COLO829 (cell line): ENCODE measurements at regions not wholly inside any gene's neighbourhood (a gene's known extent, or its start where the extent isn't known, plus 50 kb on each side); places are given as distances from the start of the nearest gene placed in this dataset.
"Not testable (repeated sequence)": the region's sequence is repeated elsewhere in the genome, so short reads cannot be mapped to it uniquely, and the experiment has no call there.

ENCODE experiments used
- DNase-seq: peaks from one replicate; pipeline ENCODE4 v3.0.0; 2012; ENCODE audit warnings: low spot score

DNA sequence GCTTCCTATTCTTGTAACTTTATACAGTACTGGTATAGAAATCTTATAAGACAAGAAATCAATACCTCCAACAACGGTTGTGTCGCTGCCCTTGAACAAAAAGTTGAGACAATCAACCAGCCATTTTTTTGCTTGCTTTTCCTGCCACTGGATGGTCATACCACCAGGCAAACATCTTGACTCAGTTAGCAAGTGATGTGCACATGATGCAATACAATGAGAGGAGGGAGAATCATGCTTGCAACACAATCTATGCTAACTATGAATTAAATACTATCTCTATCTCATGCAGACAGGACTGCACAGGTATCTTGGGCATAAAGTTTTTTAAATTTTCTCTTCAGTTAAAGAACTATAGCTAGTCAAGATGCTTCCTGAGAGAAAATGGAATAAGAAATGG, 877.7 kb upstream of the CITED2 start:
- no peak for DNase-seq

- DNase-seq: no peak
Observed at GRCh38 chr6:140245296-140246040, 871.0 kb upstream of the CITED2 start.

- no peak for DNase-seq
Observed at GRCh38 chr6:140237251-140237650, 862.8 kb upstream of the CITED2 start.

GRCh38 chr6:140236732-140237131, 862.3 kb upstream of the CITED2 start:
- no peak for DNase-seq

GRCh38 chr6:140230282-140230681, 855.8 kb upstream of the CITED2 start:
- no peak for DNase-seq

- DNase-seq: no peak
Observed at GRCh38 chr6:140228491-140228890, 854.0 kb upstream of the CITED2 start.

DNA sequence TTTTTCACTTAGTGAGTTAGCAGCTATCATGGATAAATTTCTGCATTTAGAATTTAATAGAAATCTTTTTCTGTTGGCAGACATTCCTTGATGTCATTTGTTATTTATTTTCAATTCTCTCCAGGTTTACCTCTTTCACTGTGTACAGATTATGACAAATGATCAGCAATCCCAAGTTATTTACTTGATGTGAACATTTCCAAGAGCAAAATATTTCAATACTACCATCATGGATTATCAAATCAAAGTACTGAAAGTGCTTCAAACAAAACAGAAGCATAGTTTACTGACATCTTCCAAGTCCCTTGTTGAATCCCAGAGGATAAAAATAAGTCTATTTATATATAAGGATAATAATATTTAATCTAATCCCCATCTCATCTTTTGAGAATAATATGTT, 852.2 kb upstream of the CITED2 start:
- DNase-seq: no peak

DNA sequence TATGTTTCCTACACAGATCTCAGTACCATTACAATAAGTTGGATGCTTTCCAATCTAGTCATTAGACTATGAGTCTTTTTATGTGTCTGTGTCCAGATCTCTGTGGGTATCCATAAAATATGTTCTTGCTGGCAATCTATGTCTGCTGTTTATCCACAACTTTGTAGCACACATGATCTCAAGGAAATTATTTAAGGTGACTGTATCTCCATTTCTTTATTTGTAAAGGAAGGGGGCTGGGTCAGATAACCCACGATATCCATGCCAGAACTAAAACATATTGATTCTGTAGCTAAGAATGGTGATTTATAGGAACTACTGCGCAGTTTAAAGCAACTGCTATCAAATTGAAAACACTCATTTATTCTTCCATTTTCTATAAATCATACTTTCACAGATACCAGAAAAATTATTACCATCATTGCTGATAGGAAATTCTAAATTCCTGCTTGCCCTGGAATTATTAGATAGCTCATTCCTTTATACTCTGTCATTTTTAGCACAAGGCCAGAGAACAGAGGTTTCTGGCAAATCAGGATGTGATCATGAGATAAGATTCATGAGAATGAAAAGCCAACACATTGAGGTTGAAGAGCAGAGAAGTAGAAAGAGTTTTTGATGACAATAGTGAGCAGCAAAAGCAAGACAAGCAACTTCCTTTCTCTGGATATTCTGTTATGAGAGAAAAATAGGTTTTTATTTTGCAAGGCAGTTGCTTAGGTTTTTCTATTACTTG, 851.4 kb upstream of the CITED2 start:
- DNase-seq: no peak

DNA sequence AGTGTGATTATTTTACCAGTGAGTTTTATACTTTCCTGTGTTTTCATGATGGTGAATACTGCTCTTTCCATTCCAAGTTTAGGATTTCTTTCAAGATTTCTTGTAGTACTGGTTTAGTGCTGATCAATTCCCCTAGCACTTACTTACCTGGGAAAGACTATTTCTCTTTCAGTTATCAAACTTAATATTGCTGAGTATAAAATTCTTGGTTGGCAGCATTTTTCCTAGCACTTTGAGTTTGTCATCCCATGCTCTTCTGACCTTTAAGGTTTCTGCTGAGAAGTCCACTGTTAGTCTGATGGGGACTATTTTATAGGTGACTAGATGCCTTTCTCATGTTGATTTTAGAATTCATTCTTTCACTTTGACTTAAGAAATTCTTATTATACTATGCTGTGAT, 842.8 kb upstream of the CITED2 start:
- DNase-seq: no peak

DNA sequence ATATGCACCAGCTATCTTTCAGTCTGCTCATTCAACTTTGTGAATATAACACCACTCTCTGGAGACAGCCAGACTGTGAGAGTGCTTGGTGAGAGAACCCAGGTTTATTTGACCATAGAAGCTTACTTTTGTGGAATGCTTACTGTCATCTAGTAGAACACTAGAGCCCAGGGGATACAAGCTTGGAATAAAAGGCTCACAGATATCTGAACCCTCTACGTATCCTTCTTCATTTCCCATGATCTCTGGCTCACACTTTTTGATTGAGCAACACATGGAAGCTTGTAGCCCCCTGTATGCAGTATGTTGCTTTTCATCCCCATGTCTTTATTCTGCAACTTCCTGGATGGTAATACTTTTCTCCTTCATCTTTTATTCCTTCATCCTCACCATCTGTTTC, 835.3 kb upstream of the CITED2 start:
- DNase-seq: no peak

GRCh38 chr6:140208286-140208685, 833.8 kb upstream of the CITED2 start:
- DNase-seq: no peak

GRCh38 chr6:140205795-140206593, 831.5 kb upstream of the CITED2 start:
- no peak for DNase-seq

GRCh38 chr6:140204154-140204553, 829.7 kb upstream of the CITED2 start:
- no peak for DNase-seq

DNA sequence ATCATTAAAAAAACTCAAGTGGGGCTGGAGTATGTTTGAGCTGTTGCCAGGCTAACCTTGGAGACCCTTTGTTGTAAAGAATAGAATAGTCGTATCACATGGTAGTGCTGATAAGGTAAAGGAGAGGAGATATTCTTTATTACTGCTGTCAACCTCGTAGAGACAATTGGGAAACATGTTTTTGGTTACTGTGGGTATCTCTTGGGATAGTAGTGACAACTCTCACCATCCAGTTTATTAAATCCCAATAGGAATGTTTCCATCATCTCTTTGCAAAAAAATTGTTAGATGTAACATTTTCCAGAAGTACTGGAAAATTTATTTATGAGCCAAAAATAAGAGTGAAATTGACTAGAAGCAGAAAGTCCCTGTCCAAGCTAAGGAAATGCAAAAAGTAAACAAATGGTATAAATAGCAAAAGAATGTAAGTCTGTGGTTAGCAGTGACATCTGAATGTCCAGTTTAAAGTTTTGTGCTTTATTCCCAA, 829.3 kb upstream of the CITED2 start:
- no peak for DNase-seq

GRCh38 chr6:140202964-140203515, 828.6 kb upstream of the CITED2 start:
- DNase-seq: no peak

GRCh38 chr6:140201787-140202458, 827.5 kb upstream of the CITED2 start:
- no peak for DNase-seq

DNA sequence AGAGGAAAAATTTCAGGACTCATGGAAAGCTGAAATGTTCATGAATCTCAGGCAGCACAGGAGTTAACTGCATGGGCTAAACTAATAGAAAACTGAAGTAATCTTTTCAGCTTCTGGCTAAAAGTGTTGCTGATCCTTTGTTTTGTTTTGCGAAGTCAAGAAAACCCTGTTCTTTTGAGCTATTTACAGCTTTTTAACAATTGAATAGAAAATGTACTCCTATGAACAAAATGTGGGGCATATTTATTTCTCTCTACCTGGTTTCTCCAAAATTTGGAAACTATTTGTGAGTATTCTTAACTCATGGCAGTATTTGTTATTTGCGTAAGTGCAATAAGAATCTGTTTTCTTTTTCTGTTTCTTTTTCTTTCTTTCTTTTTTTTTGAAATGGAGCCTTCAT, 818.8 kb upstream of the CITED2 start:
- no peak for DNase-seq

DNA sequence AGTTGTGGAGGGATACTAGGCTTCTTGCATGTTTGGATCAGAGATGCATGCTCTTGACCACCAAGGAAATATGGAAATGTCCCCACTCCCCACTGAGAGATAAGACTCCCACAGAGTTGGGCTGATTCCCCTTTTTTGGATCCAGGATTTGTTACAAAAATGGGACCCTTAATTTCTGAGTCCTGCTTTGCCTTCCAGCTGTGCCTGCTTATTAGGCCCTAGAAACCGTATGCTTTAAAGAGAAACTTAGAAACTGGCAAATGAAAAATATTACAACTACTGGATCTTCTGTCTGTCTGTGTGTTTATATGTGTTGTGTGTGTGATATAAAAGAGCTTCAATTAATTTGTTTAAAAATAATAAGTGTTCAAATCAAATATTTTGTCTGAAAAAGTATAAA, 817.6 kb upstream of the CITED2 start:
- no peak for DNase-seq

GRCh38 chr6:140189263-140189662, 814.8 kb upstream of the CITED2 start:
- not testable (repeated sequence) for DNase-seq

DNA sequence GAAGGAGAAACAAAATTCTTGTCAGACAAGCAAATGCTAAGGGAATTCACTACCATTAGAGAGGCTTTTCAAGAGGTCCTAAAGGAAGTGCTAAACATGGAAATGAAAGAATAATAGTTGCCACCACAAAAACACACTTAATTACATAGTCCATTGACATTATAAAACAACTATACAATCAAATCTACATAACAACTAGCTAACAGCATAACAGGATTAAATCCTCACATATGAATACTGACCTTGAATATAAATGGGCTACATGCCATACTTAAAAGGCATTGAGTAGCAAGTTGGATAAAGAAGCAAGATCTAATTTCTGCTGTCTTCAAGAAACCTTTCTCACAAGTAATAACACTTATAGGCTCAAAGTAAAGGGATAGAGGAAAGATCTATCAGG, 811.5 kb upstream of the CITED2 start:
- DNase-seq: no peak

- no peak for DNase-seq
Observed at GRCh38 chr6:140183881-140184280, 809.4 kb upstream of the CITED2 start.

DNA sequence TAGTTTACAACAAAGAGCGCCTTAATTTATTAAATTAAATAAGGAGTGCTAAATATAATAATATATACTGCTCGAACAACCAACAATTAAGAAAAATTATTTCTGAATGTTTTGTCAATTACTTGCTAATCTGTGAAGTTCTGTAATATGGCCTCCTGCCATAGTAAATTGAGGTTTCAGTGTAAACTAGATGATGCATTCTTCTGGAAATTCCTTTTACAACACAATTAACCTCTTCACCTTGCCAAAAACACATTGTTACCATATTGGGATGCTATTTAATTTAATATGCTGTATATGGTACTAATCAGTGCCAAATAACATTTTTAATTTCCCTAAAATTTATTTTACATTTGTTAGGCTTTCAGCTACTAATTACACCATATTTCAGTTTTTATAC, 808.4 kb upstream of the CITED2 start:
- DNase-seq: no peak
